GM18868 (cell line): ENCODE measurements at regions not wholly inside any gene's neighbourhood (a gene's known extent, or its start where the extent isn't known, plus 50 kb on each side); places are given as distances from the start of the nearest gene placed in this dataset.
"Not testable (repeated sequence)": the region's sequence is repeated elsewhere in the genome, so short reads cannot be mapped to it uniquely, and the experiment has no call there.

ENCODE experiments used
- ATAC-seq: cut with Tn5 transposase; IDR thresholded peaks from one replicate; pipeline ENCODE4 v1.9.1; 2021; ENCODE audit warnings: mild to moderate bottlenecking, moderate library complexity; ENCODE audit not compliant: unreplicated experiment

DNA sequence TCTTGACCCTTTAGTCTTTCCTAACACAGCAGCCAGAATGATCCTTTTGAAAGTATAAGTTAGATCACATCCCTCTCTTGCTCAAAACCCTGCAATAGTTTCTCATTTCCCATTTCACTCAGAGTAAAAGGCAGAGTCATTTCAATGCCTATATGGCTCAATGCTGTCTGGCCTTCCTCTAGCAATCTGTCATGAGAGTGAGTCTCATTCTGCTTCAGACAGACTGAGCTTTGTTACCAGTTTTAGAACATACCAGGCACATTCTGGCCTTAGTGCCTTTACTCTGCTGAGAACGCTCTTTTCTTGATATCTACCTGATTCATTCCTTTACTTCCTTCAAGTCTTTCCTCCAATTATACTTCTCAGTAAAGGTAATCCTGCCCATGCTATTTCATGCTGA lies 372.8 kb upstream of the PKN2 start:
- no peak for ATAC-seq

- ATAC-seq = no peak
Observed at GRCh38 chr1:88311907-88312306, 372.2 kb upstream of the PKN2 start.

DNA sequence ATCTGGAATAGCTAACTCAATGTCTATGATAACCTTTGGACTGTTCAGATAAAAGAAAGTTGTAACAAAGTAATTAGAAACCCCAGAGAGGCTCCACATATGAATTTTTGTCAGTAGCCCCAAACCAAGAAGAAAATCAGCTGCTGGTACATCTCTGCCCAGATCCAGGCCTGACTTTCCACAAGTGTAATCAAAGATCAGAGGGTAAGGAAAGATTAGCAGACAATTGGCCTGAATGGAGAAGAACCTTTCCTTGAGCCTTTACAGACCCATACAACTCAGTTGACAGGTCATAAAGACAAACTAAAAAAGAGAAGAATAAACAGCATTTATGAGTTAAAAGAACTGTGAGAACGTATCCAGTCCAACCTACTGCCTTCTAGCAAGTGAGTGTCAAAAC lies 366.7 kb upstream of the PKN2 start:
- no peak for ATAC-seq

DNA sequence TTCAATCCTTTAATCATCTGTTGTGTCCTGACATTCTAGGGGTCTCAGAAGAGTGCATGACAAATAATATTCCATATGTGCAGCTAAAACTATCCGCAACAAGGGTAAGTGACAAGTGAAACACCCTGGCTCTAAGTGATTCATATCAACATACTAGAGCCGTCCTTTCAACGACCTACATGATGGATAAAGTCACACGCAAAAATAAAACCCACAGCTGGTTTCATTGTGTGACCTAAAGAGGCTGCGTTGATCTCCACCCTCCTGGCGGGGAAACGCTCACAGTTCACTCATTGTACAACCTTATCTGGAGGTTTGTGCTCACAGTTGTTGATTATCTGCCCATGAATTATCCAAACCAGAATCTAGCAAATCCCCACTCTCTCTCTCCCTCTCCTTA lies 365.3 kb upstream of the PKN2 start:
- ATAC-seq = no peak

DNA sequence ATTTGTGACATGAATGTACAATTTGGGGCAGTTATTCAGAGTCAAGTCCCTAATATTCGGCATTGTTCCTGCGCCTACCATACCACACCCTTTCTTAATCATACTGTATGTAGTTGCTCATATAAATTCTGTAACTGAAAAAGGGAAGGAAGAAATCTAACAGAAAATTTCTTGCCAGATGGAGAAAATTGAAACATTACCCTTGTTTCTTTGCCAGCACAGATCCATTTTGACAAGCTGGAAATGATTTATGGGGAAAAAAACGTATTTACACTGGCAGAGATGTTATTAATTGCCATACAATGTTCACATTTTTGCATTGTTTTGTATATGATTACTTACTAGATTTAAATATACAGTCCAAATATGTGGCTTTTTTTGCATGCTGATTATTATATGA lies 363.8 kb upstream of the PKN2 start:
- no peak for ATAC-seq

DNA sequence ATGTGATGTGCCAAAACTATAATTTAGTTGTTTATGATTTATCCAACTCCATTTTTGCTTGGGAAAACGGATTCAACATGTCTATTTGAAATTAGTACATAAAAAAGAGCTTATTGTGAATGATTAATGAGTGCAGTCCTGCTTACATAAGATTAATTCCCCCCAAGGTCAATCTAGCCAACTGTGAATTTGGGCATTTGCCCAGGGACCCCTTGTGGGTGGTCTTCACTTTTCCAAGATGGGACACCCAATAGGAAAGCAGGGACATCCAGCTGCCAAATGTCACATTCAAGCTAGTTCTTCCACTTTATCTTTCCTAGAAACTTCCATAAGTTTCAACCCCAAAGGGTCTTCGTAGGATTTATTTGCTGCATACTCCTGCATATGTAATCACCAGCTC lies 362.4 kb upstream of the PKN2 start:
- no peak for ATAC-seq

DNA sequence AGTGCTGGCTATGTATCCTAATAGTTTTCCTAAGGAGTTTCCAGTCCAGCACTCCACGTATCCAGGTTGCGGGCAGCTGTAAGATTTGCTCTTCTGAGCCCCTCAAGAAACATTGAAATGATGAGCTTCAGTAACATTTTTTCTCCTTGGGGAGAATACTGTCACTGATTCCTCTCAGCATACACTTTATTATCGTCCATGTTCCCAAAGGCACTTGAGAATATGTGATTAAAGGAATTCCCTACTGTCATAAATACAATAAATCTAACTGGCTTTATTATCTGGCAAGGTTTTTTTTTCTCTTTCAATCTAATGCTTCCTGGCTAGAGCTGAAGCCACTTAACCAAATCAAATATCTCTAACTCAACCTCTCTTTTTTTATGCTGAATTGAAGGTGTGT lies 359.2 kb upstream of the PKN2 start:
- no peak for ATAC-seq

DNA sequence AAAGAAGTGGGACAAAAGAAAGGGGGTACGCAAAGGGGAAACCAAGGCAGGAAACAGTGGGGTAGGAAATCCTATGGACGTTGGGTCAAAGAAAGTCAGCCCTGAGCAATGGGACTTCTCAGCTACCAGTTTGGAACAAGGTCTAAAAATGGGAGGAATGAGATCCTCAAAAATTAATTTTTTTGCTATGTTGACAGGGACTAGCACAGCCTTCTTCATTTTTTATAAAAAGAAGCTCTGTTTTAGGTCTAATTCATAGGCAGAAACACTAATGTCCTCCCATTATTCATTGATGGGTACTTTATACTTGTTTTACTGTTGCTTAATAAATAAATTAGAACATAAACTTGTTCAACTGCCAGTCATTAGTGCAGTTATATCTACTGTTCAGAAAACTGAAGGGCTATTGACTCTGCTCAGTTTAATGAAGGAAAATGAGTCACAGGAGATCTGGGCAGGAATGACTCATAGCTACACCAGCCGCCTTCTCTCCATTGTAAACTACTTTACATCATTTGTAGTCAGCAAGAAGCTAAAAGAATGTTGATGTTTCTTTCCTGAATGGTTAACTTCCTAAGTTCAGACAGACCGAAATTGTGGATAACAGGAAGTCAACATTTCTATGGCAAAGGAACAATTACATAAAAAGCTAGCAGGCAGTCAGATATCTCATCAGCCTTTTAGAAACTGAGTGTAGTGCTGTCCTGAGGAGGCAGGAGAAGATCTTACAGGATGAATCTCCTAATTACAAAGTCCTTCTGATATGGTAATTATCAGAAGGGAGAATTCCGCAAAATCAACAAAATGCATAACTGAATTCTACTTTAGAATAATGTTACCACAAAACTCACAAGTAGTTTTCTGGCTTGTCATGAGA lies 356.4 kb upstream of the PKN2 start:
- peak; percentile 77 for ATAC-seq

GRCh38 chr1:88330201-88330600 lies 353.9 kb upstream of the PKN2 start:
- no peak for ATAC-seq

GRCh38 chr1:88333086-88333695 lies 350.9 kb upstream of the PKN2 start:
- no peak for ATAC-seq

DNA sequence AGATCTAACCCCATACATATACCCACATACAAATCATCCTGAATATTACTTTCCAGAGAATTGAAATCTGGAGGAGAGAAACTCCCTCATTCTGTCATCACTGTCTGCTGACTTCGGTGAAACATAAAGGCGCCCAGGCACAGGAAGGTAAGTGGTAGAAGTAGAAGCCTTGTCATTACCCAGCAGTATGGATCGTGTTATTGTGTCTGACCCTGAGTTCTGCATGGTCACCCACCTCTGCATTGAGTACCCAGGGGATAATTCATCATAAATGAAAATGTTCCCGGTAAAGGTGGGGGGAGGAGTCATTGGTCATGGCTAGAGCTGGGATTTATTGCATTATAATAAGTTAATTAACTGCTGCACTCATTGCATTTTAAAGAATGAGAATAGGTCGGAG lies 342.6 kb upstream of the PKN2 start:
- ATAC-seq = no peak

DNA sequence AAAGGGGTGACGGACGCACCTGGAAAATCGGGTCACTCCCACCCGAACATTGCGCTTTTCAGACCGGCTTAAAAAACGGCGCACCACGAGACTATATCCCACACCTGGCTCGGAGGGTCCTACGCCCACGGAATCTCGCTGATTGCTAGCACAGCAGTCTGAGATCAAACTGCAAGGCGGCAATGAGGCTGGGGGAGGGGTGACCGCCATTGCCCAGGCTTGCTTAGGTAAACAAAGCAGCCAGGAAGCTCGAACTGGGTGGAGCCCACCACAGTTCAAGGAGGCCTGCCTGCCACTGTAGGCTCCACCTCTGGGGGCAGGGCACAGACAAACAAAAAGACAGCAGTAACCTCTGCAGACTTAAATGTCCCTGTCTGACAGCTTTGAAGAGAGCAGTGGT lies 342.0 kb upstream of the PKN2 start:
- not testable (repeated sequence) for ATAC-seq

- ATAC-seq = no peak
Observed at GRCh38 chr1:88350648-88351047, 333.4 kb upstream of the PKN2 start.

DNA sequence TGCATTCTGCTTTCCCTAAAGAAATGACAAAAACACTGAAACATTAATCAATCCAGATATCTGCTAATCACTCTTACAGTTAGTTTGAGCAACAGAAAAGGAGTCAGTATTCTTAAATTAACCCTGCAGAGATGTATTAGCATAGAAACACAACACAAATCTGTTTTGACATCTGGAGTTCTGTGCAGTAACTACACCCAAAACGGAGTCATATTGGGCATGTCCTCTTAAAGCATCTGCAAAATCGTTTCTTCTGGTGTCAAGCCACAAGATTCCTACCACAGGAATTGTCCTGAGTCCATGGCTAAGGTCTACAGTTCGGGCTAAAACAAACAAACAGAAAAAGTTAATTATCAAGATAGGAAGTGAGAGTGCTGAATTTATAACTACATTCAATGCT lies 332.1 kb upstream of the PKN2 start:
- ATAC-seq = no peak

DNA sequence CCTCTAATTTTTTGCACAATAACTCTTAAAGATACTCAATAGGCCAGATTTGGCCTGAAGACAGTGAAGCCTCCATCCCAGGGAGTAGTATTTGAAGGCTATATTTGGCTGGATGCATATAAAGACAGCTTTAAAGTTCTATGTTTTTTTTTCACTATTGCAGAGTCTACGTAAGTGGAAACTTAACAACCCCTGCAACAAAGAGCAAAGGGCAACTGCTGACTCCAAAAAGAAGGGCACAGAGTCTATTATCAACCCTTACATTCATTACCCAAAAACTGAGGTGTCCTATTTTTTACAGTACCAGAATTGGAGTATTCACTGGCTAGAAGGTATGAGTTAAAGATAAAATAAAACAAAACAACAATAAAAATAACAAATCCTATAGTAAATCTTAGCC lies 329.8 kb upstream of the PKN2 start:
- ATAC-seq = no peak

GRCh38 chr1:88357729-88358128 lies 326.3 kb upstream of the PKN2 start:
- ATAC-seq = no peak

DNA sequence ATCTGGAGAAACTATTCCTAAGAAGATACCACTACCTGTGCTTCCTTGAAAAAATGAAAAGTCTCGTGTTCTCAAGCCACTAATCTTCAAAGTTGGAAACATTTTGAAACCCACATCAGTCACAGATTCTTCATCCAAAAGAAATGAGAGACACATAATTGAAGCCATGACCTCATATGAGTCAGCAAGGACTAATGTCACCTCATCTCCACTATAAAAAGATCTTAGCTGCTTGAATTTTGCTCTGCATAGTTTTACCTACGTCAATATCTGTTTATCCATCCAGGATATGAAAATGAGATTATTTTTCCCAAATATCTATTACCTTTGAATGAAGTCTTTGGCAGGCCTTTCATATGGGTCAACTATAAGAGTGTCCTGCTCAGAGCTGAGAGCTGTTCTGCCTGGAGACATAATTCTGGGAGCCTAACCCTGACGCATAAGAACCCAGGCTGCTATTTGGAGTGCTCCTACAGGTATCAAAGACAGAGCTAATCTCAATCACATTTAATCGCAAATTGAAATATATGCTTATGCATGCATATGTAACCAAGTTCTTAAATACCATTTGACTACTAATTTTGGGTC lies 312.5 kb upstream of the PKN2 start:
- no peak for ATAC-seq

DNA sequence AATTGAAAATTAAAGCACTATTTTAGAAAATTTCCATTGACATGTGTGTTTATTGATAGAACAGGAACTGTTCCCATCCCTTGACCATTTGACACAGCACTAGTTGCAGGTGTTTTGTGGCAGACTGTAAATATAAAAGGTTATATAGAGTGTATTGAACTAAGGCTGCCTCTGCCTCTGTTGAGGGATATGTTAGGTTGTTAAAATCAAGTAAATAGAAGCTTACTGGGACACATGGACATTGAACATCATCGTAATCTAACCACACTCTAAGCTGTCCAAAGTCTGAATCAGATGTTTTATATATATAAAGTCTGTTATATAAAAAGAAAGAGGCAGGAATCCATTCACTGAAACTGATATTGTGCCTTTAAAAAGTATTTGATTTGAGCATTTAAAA lies 308.1 kb upstream of the PKN2 start:
- no peak for ATAC-seq

DNA sequence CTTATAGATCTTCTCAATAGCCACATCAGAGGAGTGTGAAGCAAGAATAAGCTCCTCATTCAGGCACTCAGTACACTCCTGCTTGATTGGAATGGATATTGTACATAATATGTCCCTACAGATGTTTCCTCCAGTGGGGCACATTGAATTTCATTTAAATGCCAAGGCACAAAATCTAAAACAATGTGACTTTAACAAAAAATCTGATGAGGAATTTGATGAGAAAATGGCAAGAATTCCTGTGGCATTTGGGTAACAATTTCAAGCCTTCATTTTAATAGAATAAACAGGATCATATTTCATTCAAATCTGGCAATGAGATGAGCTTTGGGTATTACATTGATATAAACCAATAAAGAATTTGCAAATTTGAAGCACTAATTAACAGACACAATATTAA lies 307.7 kb upstream of the PKN2 start:
- ATAC-seq = no peak

- no peak for ATAC-seq
Observed at GRCh38 chr1:88378560-88378959, 305.5 kb upstream of the PKN2 start.

DNA sequence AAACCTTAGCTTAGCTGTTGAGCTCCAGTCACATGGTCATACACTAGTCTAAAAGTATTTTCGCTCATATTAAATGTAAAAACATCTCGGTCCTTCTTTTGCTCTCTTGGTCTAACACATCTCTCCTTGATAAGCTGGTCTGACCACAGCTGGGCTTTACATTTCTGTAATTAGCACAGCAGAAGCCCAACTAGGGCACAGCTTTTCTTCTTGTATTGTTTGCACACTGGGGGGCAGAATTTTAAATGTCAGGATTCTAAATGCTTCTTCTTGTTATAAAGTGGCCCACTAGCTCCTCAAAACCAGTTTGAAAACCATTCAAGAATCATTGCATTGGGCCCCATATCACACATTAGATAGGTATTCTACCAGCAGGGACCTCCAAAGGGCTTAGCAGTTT lies 289.1 kb upstream of the PKN2 start:
- no peak for ATAC-seq

- ATAC-seq = no peak
Observed at GRCh38 chr1:88398338-88398737, 285.7 kb upstream of the PKN2 start.
